ENCODE measurements at regions not wholly inside any gene's neighbourhood (a gene's known extent, or its start where the extent isn't known, plus 50 kb on each side); places are given as distances from the start of the nearest gene placed in this dataset.

DNA sequence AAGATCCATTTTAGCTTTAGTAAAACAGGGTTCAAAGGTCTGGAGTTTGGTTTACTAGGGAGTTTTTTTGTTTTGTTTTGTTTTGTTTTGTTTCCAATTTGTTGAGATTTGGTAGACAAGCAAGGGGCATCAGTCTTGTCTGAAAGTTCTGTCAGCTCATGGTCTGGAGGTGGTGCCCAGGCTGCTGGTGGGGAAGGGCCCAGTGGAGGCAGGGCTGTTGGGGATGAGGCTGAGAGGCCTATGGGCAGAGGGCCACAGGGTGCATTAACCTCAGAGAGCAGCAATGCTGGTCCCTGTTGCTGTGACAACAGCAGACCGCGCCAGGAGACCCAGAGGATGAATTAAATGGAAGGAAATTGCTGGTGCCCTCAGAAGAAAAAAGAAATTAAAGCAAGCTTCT, 174.5 kb downstream of the FGF1 start:
- H3K36me3 ChIP-seq (ENCODE audit: control insufficient read depth in 5 of 5, insufficient read depth in 5 of 5, low read length in 5 of 5): no peaks in the 10 kb centered on the region
- no peaks in the 10 kb centered on the region for H3K27me3 ChIP-seq (ENCODE audit: control insufficient read depth in 5 of 5, insufficient read depth in 4 of 5, low read length in 5 of 5)
- H3K27ac ChIP-seq (ENCODE audit: low read depth, low read length): peak overlapping the region; percentile 51
- H3K4me1 ChIP-seq (ENCODE audit: control insufficient read depth in 5 of 5, insufficient read depth in 5 of 5, low read length in 5 of 5): peaks cover 4 to 38% (median 29%) of the 10 kb centered on the region in 5 donors
- H3K4me3 ChIP-seq (ENCODE audit: low read depth in 1 of 5, low read length in 5 of 5): no peak overlapping the region
- H3K9me3 ChIP-seq (ENCODE audit: control insufficient read depth in 5 of 5, low read length in 5 of 5): no peaks in the 10 kb centered on the region
- H3K9ac ChIP-seq (ENCODE audit: low read length in 5 of 5): no peak overlapping the region

DNA sequence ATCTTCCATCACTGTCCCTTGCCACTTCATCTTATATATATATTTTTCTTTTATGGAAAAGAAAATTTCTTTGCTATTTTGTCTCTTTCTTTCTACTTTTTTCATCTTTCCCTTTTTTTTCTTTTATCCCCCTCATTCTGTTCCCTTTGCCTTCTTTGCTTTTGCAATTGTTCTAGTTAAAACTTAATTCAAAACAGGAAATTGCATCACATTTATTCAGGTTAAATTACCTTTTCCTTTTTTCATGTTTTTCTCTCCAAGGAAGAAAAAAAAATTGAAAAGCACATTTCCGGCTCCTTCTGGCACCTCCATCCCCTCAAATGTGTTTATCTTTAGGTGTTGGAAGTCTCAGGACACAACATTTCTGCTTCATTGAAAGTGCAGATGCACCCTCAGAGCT, 176.9 kb downstream of the FGF1 start:
- Histone ChIP-seq H3K36me3 (ENCODE audit: control insufficient read depth in 5 of 5, insufficient read depth in 5 of 5, low read length in 5 of 5) (no peaks in the 10 kb centered on the region), H3K9ac (ENCODE audit: low read length in 5 of 5) (no peak overlapping the region), H3K27ac (ENCODE audit: low read depth, low read length) (peak overlapping the region; percentile 64), H3K4me3 (ENCODE audit: low read depth in 1 of 5, low read length in 5 of 5) (no peak overlapping the region), H3K4me1 (ENCODE audit: control insufficient read depth in 5 of 5, insufficient read depth in 5 of 5, low read length in 5 of 5) (peaks cover 4 to 38% (median 29%) of the 10 kb centered on the region in 5 donors), H3K27me3 (ENCODE audit: control insufficient read depth in 5 of 5, insufficient read depth in 4 of 5, low read length in 5 of 5) (no peaks in the 10 kb centered on the region), H3K9me3 (ENCODE audit: control insufficient read depth in 5 of 5, low read length in 5 of 5) (no peaks in the 10 kb centered on the region)

GRCh38 chr5:142508591-142508990, 177.3 kb downstream of the FGF1 start:
- H3K36me3 ChIP-seq (ENCODE audit: control insufficient read depth in 5 of 5, insufficient read depth in 5 of 5, low read length in 5 of 5): no peaks in the 10 kb centered on the region
- H3K4me1 ChIP-seq (ENCODE audit: control insufficient read depth in 5 of 5, insufficient read depth in 5 of 5, low read length in 5 of 5): peaks cover 4 to 38% (median 29%) of the 10 kb centered on the region in 5 donors
- peak overlapping the region in 1 of 5 donors; percentile 5 for H3K4me3 ChIP-seq (ENCODE audit: low read depth in 1 of 5, low read length in 5 of 5)
- H3K27ac ChIP-seq (ENCODE audit: low read depth, low read length): peak overlapping the region; percentile 64
- H3K27me3 ChIP-seq (ENCODE audit: control insufficient read depth in 5 of 5, insufficient read depth in 4 of 5, low read length in 5 of 5): no peaks in the 10 kb centered on the region
- H3K9ac ChIP-seq (ENCODE audit: low read length in 5 of 5): no peak overlapping the region
- no peaks in the 10 kb centered on the region for H3K9me3 ChIP-seq (ENCODE audit: control insufficient read depth in 5 of 5, low read length in 5 of 5)

- no peaks in the 10 kb centered on the region for H3K36me3 ChIP-seq (ENCODE audit: control insufficient read depth in 5 of 5, insufficient read depth in 5 of 5, low read length in 5 of 5)
- no peaks in the 10 kb centered on the region for H3K9me3 ChIP-seq (ENCODE audit: control insufficient read depth in 5 of 5, low read length in 5 of 5)
- no peaks in the 10 kb centered on the region for H3K27me3 ChIP-seq (ENCODE audit: control insufficient read depth in 5 of 5, insufficient read depth in 4 of 5, low read length in 5 of 5)
- peak overlapping the region; percentile 64 for H3K27ac ChIP-seq (ENCODE audit: low read depth, low read length)
- H3K9ac ChIP-seq (ENCODE audit: low read length in 5 of 5): no peak overlapping the region
- peaks cover 4 to 36% (median 28%) of the 10 kb centered on the region in 5 donors for H3K4me1 ChIP-seq (ENCODE audit: control insufficient read depth in 5 of 5, insufficient read depth in 5 of 5, low read length in 5 of 5)
- peak overlapping the region in 3 of 5 donors; percentile 5 to 22 (median 8) for H3K4me3 ChIP-seq (ENCODE audit: low read depth in 1 of 5, low read length in 5 of 5)
Measured at GRCh38 chr5:142507531-142508372, 178.1 kb downstream of the FGF1 start.

- Histone ChIP-seq H3K27me3 (ENCODE audit: control insufficient read depth in 5 of 5, insufficient read depth in 4 of 5, low read length in 5 of 5) (no peaks in the 10 kb centered on the region), H3K36me3 (ENCODE audit: control insufficient read depth in 5 of 5, insufficient read depth in 5 of 5, low read length in 5 of 5) (no peaks in the 10 kb centered on the region), H3K9ac (ENCODE audit: low read length in 5 of 5) (no peak overlapping the region)
Measured at GRCh38 chr5:142506756-142507155, 179.1 kb downstream of the FGF1 start.

DNA sequence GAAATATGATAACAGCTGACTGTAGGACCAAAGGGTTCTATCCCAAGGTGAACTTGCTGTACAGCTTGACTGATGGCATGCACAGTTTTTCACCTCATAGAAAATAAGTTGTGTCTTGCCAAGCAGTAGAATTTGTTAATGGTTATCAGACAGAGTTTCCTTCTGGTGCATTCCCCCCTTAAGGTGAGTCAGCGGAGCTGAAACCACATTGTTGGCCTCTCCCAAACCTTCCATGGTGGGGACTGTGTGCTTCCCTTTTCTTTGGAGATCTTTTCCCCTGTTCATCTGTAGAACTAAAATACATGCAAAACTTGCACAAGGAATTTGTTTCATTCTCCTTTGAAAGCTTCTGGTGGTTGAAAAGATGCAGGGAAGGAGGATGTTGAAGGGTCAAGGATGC, 179.8 kb downstream of the FGF1 start:
- H3K36me3 ChIP-seq (ENCODE audit: control insufficient read depth in 5 of 5, insufficient read depth in 5 of 5, low read length in 5 of 5): no peaks in the 10 kb centered on the region
- no peaks in the 10 kb centered on the region for H3K9me3 ChIP-seq (ENCODE audit: control insufficient read depth in 5 of 5, low read length in 5 of 5)
- peaks cover 0 to 23% (median 17%) of the 10 kb centered on the region in 5 donors for H3K4me1 ChIP-seq (ENCODE audit: control insufficient read depth in 5 of 5, insufficient read depth in 5 of 5, low read length in 5 of 5)
- H3K27ac ChIP-seq (ENCODE audit: low read depth, low read length): no peak overlapping the region
- H3K27me3 ChIP-seq (ENCODE audit: control insufficient read depth in 5 of 5, insufficient read depth in 4 of 5, low read length in 5 of 5): no peaks in the 10 kb centered on the region
- H3K4me3 ChIP-seq (ENCODE audit: low read depth in 1 of 5, low read length in 5 of 5): no peak overlapping the region
- H3K9ac ChIP-seq (ENCODE audit: low read length in 5 of 5): no peak overlapping the region

More at GRCh38 chr5:142506756-142507155, 179.1 kb downstream of the FGF1 start:
- Histone ChIP-seq H3K4me3 (ENCODE audit: low read depth in 1 of 5, low read length in 5 of 5) (no peak overlapping the region), H3K9me3 (ENCODE audit: control insufficient read depth in 5 of 5, low read length in 5 of 5) (no peaks in the 10 kb centered on the region), H3K4me1 (ENCODE audit: control insufficient read depth in 5 of 5, insufficient read depth in 5 of 5, low read length in 5 of 5) (peaks cover 0 to 26% (median 20%) of the 10 kb centered on the region in 5 donors), H3K27ac (ENCODE audit: low read depth, low read length) (no peak overlapping the region)

DNA sequence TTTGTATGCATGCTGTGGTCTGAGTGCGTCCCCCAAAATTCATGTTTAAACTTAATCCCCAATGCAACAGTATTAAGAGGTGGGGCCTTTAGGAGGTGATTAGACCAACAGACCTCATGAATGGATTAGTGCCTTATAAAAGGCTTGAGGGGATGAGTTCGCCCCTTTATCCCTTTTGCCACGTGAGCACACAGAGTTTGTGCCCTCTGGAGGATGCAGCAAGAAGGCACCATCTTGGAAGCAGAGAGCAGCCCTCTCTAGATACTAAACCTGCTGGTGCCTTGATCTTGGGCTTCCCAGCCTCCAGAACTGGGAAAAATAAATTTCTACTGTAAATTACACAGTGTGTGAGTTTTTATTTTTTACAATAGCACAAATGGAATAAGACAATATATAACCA, 177.1 kb upstream of the SPRY4 start:
- no peak overlapping the region for H3K4me3 ChIP-seq (ENCODE audit: low read depth in 1 of 5, low read length in 5 of 5)
- H3K9ac ChIP-seq (ENCODE audit: low read length in 5 of 5): no peak overlapping the region

DNA sequence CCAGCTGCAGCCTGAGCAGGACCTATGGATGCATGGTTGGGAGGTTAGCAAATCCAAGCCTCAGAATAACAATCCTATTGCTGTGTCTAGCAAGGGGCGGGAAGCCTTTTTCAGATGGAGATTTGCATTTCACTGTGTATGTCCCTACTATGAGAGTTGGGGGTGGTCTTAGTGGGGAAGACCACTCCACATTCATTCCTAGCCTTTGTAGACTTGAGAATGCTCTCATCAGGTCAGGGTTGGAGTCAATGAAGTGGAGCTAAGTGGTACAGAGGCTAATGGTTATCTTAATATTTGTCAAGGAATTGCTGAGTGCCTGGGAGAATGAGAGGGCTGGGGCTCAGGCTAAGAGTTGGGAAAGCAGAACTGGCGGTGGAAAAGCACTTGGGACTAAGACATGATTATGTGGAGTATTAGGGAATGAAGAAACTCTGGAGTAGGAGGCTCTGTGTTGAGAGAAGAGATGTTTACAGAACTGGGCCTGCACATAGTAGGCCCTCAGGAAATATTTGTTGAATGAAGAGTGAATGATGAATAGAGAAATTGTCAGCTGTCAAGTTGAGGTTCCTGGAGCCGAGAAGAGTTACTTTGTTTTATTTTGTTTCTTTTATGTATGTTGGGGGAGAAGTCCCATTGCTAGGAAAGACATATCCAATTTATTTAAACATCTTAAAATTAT, 175.5 kb upstream of the SPRY4 start:
- no peaks in the 10 kb centered on the region for H3K27me3 ChIP-seq (ENCODE audit: control insufficient read depth in 5 of 5, insufficient read depth in 4 of 5, low read length in 5 of 5)
- H3K9me3 ChIP-seq (ENCODE audit: control insufficient read depth in 5 of 5, low read length in 5 of 5): no peaks in the 10 kb centered on the region
- no peaks in the 10 kb centered on the region for H3K36me3 ChIP-seq (ENCODE audit: control insufficient read depth in 5 of 5, insufficient read depth in 5 of 5, low read length in 5 of 5)
- peak overlapping the region; percentile 25 for H3K27ac ChIP-seq (ENCODE audit: low read depth, low read length)
- H3K4me1 ChIP-seq (ENCODE audit: control insufficient read depth in 5 of 5, insufficient read depth in 5 of 5, low read length in 5 of 5): peaks cover 0 to 26% (median 24%) of the 10 kb centered on the region in 5 donors
- peak overlapping the region in 2 of 5 donors; percentile 29 to 38 for H3K4me3 ChIP-seq (ENCODE audit: low read depth in 1 of 5, low read length in 5 of 5)
- no peak overlapping the region for H3K9ac ChIP-seq (ENCODE audit: low read length in 5 of 5)

More for the DNA sequence above, 177.1 kb upstream of the SPRY4 start:
- H3K27ac ChIP-seq (ENCODE audit: low read depth, low read length): no peak overlapping the region
- H3K9me3 ChIP-seq (ENCODE audit: control insufficient read depth in 5 of 5, low read length in 5 of 5): no peaks in the 10 kb centered on the region
- peaks cover 0 to 19% (median 13%) of the 10 kb centered on the region in 5 donors for H3K4me1 ChIP-seq (ENCODE audit: control insufficient read depth in 5 of 5, insufficient read depth in 5 of 5, low read length in 5 of 5)
- no peaks in the 10 kb centered on the region for H3K36me3 ChIP-seq (ENCODE audit: control insufficient read depth in 5 of 5, insufficient read depth in 5 of 5, low read length in 5 of 5)
- no peaks in the 10 kb centered on the region for H3K27me3 ChIP-seq (ENCODE audit: control insufficient read depth in 5 of 5, insufficient read depth in 4 of 5, low read length in 5 of 5)

- no peaks in the 10 kb centered on the region for H3K27me3 ChIP-seq (ENCODE audit: control insufficient read depth in 5 of 5, insufficient read depth in 4 of 5, low read length in 5 of 5)
- H3K4me1 ChIP-seq (ENCODE audit: control insufficient read depth in 5 of 5, insufficient read depth in 5 of 5, low read length in 5 of 5): peaks cover 0 to 28% (median 25%) of the 10 kb centered on the region in 5 donors
- H3K9me3 ChIP-seq (ENCODE audit: control insufficient read depth in 5 of 5, low read length in 5 of 5): no peaks in the 10 kb centered on the region
- peak overlapping the region in 2 of 5 donors; percentile 29 to 38 for H3K4me3 ChIP-seq (ENCODE audit: low read depth in 1 of 5, low read length in 5 of 5)
- H3K27ac ChIP-seq (ENCODE audit: low read depth, low read length): peak overlapping the region; percentile 25
- no peak overlapping the region for H3K9ac ChIP-seq (ENCODE audit: low read length in 5 of 5)
- H3K36me3 ChIP-seq (ENCODE audit: control insufficient read depth in 5 of 5, insufficient read depth in 5 of 5, low read length in 5 of 5): no peaks in the 10 kb centered on the region
Measured at GRCh38 chr5:142499591-142500226, 174.9 kb upstream of the SPRY4 start.

- H3K27ac ChIP-seq (ENCODE audit: low read depth, low read length): no peak overlapping the region
- H3K4me1 ChIP-seq (ENCODE audit: control insufficient read depth in 5 of 5, insufficient read depth in 5 of 5, low read length in 5 of 5): peaks cover 0 to 29% (median 25%) of the 10 kb centered on the region in 5 donors
- H3K36me3 ChIP-seq (ENCODE audit: control insufficient read depth in 5 of 5, insufficient read depth in 5 of 5, low read length in 5 of 5): no peaks in the 10 kb centered on the region
- H3K27me3 ChIP-seq (ENCODE audit: control insufficient read depth in 5 of 5, insufficient read depth in 4 of 5, low read length in 5 of 5): no peaks in the 10 kb centered on the region
- H3K4me3 ChIP-seq (ENCODE audit: low read depth in 1 of 5, low read length in 5 of 5): no peak overlapping the region
- no peaks in the 10 kb centered on the region for H3K9me3 ChIP-seq (ENCODE audit: control insufficient read depth in 5 of 5, low read length in 5 of 5)
- H3K9ac ChIP-seq (ENCODE audit: low read length in 5 of 5): no peak overlapping the region
Measured at GRCh38 chr5:142498298-142498697, 173.5 kb upstream of the SPRY4 start.

All from subcutaneous abdominal adipose tissue (tissue), 5 donors.